SK-N-SH (cell line): ENCODE measurements at regions not wholly inside any gene's neighbourhood (a gene's known extent, or its start where the extent isn't known, plus 50 kb on each side); places are given as distances from the start of the nearest gene placed in this dataset.

Experiments
- EZH2phosphoT487 ChIP-seq: fragments of 200-600 bp; sonication (generic); IDR thresholded peaks from 2 replicates; pipeline ENCODE4 v1.6.1; 2017; ENCODE audit warnings: low read depth, mixed run types, mild to moderate bottlenecking, antibody characterized with exemption, moderate library complexity, borderline replicate concordance
- RFX5 ChIP-seq: IDR thresholded peaks from 2 replicates; pipeline ENCODE4 v1.6.1; 2012; ENCODE audit warnings: mild to moderate bottlenecking, improper control_type of control experiment, low read length
- TF ChIP-seq, protein P1 (sequence below): fragments of 200-600 bp; sonication (generic); IDR thresholded peaks from 2 replicates; pipeline ENCODE4 v1.6.1; 2017; ENCODE audit warnings: antibody characterized with exemption, mild to moderate bottlenecking, moderate library complexity

- TF ChIP-seq EZH2phosphoT487 (no peak), RFX5 (no peak)
- TF ChIP-seq, protein P1, sequence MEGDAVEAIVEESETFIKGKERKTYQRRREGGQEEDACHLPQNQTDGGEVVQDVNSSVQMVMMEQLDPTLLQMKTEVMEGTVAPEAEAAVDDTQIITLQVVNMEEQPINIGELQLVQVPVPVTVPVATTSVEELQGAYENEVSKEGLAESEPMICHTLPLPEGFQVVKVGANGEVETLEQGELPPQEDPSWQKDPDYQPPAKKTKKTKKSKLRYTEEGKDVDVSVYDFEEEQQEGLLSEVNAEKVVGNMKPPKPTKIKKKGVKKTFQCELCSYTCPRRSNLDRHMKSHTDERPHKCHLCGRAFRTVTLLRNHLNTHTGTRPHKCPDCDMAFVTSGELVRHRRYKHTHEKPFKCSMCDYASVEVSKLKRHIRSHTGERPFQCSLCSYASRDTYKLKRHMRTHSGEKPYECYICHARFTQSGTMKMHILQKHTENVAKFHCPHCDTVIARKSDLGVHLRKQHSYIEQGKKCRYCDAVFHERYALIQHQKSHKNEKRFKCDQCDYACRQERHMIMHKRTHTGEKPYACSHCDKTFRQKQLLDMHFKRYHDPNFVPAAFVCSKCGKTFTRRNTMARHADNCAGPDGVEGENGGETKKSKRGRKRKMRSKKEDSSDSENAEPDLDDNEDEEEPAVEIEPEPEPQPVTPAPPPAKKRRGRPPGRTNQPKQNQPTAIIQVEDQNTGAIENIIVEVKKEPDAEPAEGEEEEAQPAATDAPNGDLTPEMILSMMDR, result no peak
These were observed 70.1 kb downstream of the DMP1 start for GRCh38 chr4:87720094-87720691.
